Hematopoietic multipotent progenitor cell (in vitro differentiated cells): ENCODE measurements at regions not wholly inside any gene's neighbourhood (a gene's known extent, or its start where the extent isn't known, plus 50 kb on each side); places are given as distances from the start of the nearest gene placed in this dataset.

Experiments
- DNase-seq, 3 donors: peaks; one replicate each; pipeline ENCODE4 v3.0.0-alpha.2; 2011 to 2015; ENCODE audit warnings: low read depth in 2 of 3, low spot score in 2 of 3

DNA sequence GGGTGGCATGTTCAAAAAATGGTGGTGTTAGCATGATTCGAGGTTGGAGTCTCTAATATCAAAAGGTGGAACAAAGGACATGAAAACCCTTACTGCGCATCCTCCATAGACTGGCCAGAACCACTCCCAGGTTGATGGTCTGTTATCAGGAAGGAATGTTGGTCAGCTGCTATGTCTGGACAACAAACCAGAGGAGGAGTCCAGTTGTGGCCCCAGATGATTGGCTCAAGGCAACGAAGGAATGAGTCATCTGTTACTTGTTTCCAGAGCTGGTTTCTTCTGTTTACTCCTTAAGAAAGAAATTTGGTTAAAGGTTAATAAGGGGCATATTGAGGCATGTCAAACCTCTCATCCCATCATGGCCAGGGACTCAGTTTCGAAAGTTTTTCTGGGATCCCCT is 56.8 kb upstream of the GRIA4 start:
- no peak for DNase-seq

DNA sequence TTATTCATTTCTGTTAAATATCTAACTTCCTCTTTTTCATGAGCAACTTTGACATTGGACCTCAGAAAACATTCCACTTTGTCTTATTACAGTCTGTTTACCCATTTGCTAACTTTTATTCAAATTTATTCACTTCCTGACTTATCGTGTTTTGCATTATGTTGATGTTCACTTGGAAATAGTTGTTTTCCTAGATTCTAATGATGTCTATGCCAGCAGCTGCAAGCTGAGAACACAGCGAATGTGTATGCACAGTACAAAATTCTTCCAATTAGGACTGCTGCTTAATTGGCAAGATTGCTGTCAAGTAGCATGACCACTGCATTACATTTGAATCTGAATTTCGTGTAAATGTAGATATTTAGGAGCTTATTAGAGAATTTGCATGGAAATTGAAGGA is 61.5 kb upstream of the GRIA4 start:
- DNase-seq = peak in 1 of 3 donors; percentile 42

GRCh38 chr11:105538588-105538987 is 71.3 kb upstream of the GRIA4 start:
- no peak for DNase-seq

DNA sequence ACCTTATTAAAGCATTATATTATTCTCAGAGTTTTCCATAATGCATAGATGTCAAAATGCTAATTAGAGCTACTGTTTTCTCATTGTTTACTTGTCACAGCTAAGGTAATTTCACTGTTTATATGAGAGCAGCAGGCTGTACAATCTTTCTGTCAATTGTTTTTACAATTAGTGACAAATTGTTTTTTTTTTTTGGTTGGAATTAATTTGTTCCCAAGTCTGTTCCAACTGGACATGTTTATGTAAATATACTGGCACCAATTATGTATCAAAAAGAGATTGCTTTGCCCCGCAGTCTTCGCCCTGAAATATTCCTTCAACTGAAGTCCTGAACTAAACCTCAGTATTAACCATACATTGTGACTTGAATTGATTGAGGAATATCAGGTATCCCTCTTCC is 72.3 kb upstream of the GRIA4 start:
- DNase-seq = no peak

- no peak for DNase-seq
These were observed 85.6 kb upstream of the GRIA4 start for GRCh38 chr11:105524286-105524685.

DNA sequence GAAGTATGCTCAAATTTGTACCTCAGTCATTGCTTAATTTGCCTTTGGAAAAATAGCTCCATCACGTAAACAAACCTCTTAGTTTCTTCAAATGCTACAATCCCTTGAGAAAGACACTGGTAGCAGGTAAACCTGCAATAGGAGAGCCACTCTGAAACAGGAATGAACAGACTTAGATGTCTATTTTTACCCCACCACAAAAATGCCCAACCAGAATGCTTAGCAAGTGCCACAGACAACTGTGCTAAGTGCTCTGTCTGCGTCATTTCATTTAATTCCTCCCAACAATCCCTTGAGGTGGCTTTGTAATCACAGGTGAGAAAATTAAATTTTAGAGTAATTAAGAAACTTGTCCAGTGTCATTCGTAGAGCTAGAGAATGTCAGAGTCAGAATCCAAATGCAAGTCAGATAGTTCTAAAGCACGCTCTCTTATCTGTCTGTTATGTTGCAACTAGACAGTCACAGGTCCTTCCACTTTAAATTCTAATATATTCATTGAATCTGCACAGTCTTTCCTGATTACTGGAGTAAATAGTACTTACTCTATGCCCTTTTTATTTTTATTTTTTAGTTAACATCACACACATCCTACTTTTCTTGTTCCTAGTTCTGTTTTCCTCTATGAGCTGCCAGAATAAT is 89.0 kb upstream of the GRIA4 start:
- DNase-seq = no peak

DNA sequence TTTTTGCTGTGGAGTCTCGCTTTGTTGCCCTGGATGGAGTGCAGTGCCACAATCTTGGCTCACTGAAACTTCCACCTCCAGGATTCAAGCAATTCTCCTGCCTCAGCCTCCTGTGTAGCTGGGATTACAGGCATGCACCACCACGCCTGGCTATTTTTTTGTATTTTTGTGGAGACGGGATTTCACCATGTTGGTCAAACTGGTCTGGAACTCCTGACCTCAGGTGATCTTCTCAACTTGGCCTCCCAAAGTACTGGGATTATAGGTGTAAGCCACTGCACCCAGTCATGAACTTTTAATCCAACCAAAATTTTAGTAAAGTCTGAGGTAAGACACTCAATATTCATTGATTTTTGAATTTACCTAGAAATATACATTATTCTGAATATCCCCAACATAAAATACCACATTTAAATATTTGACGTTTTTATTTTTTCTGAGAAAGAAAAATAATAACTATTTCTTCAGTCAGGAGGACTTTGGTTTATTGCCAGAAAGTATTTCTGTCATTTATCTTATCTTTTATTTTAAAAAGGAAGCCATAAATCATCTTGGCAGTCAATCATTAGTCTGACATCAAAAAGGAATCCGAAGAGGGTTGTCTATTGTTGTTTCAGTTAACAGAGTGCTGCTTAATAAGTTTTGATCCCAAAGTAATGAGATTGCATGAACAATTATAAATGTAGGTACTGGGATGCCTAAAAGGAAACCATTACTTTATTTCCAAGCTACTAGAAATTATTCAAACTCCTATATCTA is 102.2 kb upstream of the GRIA4 start:
- DNase-seq = no peak

DNA sequence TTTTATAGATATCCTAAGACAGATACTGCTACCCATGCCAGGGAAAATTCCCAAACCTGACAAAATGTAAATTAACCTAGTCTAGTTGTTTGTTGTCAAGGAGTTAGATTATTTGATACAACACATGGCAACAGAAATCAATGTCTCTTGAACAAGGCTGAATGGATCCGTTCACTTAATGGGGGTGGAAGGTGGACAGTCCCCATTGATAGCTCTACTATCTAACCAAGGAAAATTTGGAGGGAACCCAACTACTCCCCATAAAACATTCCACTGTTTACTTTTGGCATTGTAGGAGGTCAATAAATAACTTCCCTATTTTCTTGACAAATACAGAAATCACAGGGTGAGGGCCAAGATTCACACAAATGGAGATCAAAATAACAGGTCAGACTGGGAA is 117.9 kb upstream of the GRIA4 start:
- no peak for DNase-seq

DNA sequence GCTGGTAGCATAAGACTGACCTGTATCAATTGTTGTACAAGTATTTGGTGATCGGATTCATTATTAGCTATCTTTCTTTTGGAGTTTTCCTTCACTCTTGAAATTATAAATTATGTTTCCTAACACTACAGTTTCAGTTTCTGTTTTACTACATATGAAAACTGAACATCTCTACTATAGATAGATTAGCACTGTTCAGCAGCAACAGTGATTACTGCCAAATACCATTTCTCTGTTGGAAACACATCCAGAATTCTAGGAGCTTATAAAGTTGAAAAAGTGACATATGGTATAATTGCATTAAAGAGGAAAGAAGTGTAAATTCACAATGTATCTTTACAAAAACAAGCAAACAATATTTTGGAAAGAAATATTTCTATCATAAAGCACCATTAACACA is 118.5 kb upstream of the GRIA4 start:
- no peak for DNase-seq

- DNase-seq = no peak
These were observed 119.5 kb upstream of the GRIA4 start for GRCh38 chr11:105490333-105490732.

DNA sequence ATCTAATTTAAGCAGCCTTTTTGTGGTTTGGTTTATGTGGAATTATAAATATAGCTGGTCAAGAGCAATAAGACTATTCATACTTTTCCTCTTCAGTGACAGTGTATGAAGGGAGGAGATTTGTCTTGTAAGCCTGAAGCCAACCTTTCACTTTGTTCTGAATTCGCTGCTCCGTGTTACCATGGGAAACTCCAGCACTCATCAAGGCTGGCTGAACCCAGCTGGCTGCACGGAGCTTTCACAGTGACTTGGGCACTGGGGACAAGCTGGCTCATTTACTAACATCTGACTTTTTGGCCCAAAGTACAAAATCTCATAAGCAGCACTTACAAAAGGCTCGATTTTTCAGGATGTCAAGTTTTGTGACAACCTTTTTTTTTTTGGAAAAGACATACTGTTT is 120.4 kb upstream of the GRIA4 start:
- no peak for DNase-seq

- no peak for DNase-seq
These were observed 122.9 kb upstream of the GRIA4 start for GRCh38 chr11:105486929-105487328.

GRCh38 chr11:105469931-105470330 is 139.9 kb upstream of the GRIA4 start:
- no peak for DNase-seq

- no peak for DNase-seq
These were observed 141.7 kb upstream of the GRIA4 start for GRCh38 chr11:105468154-105468553.

GRCh38 chr11:105466582-105467228 is 143.2 kb upstream of the GRIA4 start:
- DNase-seq = no peak

GRCh38 chr11:105458071-105458470 is 151.8 kb upstream of the GRIA4 start:
- DNase-seq = no peak

DNA sequence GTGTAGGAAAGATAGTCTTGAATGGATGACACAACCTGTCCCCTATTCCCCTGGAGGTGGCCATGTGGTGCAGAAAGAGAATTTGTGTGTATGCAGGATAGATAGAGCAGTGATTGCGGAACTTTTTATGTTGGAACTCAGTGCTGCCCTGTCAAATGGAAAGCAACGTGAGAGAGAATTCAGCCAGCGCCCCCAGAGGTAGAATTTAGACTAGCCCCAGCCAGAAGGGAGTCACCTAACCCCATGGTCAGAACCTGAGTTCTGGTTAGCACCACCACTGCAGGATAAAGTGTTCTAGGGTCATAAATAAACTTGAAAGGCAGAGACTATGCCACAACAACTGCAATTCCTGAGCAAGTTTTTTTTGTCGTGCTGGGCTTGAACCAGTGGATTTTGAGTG is 152.9 kb upstream of the GRIA4 start:
- DNase-seq = no peak

- DNase-seq = no peak
These were observed 160.7 kb upstream of the GRIA4 start for GRCh38 chr11:105449100-105449734.

DNA sequence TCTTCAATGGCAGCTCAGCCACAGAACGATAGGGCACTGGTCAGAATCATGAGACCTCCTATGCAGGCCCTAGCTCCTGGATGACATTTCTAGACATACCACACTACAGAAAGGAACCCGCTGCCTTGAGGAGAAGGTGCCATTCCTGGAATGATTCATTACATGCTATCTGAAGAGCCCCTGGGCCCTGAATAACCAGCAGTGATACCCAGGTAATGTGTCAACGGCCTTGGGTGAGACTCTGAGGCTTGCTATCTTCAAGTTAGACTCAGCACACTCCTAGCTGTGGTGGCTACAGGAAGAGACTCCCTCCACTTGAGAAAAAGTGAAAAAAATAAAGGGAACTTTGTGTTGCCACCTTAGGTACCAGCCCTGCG is 161.2 kb upstream of the GRIA4 start:
- no peak for DNase-seq

DNA sequence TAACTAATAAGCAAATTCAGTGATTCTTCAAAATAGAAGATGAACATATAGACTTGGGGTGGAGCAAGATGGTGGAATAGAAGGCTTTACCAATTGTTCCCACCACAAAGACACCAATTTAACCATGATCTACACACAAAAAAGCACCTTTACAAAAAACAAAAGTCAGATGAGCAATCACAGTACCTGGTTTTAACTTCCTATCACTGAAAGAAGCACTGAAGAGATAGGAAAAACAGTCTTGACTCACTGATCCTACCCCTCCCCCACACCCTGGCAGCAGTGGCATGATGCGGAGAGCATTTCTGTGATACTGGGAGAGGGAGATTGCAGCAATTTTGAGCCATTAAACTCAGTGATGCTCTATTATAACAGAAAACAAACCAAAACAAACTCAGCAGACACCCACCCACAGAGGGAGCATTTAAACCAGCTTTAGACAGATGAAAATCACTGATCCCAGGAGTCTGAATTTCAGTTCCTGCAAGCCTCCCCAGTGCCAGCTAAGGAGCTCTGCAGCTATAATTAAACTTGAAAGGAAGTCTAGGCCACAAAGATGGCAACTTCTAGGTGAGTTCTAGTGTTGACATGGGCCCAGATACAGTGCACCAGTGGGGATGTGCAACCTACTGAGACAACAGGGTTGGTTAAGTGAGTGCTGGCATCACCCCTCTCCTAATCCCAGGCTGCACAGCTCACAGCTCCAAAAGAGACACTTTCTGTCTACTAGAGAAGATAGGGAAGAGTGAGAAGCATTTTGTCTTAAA is 161.8 kb upstream of the GRIA4 start:
- DNase-seq = no peak

DNA sequence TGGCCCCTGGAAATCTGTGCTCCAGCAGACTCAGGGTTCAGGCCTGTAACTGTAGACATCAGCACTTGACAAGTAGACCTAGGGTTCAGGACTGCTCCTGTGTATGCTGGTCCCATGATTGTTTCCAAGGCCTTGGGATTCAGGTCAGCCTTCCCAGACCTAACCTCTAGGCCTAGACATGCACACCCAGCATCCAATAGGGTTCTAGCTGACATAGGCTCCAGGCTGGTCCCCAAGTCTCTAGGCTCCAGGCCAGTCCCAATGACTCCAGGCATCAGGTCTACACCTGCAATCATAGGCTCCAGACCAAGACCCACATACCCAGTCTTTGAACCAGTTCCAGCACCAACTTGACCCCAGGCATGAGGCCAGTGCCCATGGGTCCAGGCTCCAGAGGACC is 166.2 kb upstream of the GRIA4 start:
- no peak for DNase-seq
